Esophagus squamous epithelium (tissue), 4 donors: ENCODE measurements at regions not wholly inside any gene's neighbourhood (a gene's known extent, or its start where the extent isn't known, plus 50 kb on each side); places are given as distances from the start of the nearest gene placed in this dataset.

Source experiments
- POLR2A ChIP-seq, 4 donors: fragments of 450-650 bp; IDR thresholded peaks; one replicate each; pipeline ENCODE4 v1.6.1; 2017; ENCODE audit warnings: antibody characterized with exemption in 4 of 4, mild to moderate bottlenecking in 4 of 4, moderate library complexity in 3 of 4
- TF ChIP-seq, protein P1 (sequence below), 6 experiments: fragments of 450-650 bp in 4 of 6; fragments of 200-600 bp in 2 of 6; sonication (generic) in 2 of 6; IDR thresholded peaks; one replicate each; pipeline ENCODE4 v1.5.1; 2016 to 2019; ENCODE audit warnings: antibody characterized with exemption in 6 of 6, mild to moderate bottlenecking in 4 of 6, moderate library complexity in 4 of 6

DNA sequence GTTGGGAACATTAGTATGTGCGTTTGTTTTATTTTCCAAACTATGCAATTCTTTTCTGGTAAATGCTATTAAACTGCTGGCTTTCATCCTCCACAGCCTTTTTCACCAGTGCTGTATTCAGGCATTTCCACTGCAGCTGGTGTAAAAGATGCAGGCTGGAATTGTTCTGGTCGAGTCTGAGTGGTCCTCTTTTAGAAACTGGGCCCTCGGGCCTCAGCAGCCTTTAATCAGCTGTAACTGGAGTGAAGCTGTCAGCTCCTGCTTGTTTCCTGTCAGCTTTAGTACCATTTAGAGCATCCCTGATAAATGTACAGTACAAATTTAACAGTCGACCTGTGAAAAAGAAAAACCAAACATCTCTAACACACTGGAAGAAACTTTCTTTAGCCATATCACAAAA lies 979.6 kb downstream of the TFAP2A start:
- TF ChIP-seq, protein P1, sequence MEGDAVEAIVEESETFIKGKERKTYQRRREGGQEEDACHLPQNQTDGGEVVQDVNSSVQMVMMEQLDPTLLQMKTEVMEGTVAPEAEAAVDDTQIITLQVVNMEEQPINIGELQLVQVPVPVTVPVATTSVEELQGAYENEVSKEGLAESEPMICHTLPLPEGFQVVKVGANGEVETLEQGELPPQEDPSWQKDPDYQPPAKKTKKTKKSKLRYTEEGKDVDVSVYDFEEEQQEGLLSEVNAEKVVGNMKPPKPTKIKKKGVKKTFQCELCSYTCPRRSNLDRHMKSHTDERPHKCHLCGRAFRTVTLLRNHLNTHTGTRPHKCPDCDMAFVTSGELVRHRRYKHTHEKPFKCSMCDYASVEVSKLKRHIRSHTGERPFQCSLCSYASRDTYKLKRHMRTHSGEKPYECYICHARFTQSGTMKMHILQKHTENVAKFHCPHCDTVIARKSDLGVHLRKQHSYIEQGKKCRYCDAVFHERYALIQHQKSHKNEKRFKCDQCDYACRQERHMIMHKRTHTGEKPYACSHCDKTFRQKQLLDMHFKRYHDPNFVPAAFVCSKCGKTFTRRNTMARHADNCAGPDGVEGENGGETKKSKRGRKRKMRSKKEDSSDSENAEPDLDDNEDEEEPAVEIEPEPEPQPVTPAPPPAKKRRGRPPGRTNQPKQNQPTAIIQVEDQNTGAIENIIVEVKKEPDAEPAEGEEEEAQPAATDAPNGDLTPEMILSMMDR (IDR thresholded peaks at IDR 0.05): no peak
- TF ChIP-seq POLR2A (IDR thresholded peaks at IDR 0.05): no peak
